SK-N-SH (cell line): ENCODE measurements at regions not wholly inside any gene's neighbourhood (a gene's known extent, or its start where the extent isn't known, plus 50 kb on each side); places are given as distances from the start of the nearest gene placed in this dataset.

ENCODE experiments used
- GATA2 ChIP-seq: sonication (generic); formaldehyde crosslinking; IDR thresholded peaks from 2 replicates; pipeline ENCODE4 v1.5.0; 2020; ENCODE audit warnings: mild to moderate bottlenecking, missing genetic modification reagents
- MXI1 ChIP-seq: IDR thresholded peaks from 2 replicates; pipeline ENCODE4 v1.6.1; 2012; ENCODE audit warnings: mild to moderate bottlenecking, low read depth, low read length, improper control_type of control experiment
- NRF1 ChIP-seq: IDR thresholded peaks from 2 replicates; pipeline ENCODE4 v1.6.1; 2012; ENCODE audit warnings: low read depth, mild to moderate bottlenecking, low read length
- POLR2AphosphoS5 ChIP-seq: IDR thresholded peaks from 2 replicates; pipeline ENCODE4 v1.6.1; 2012; ENCODE audit warnings: low read depth, low read length
- TF ChIP-seq, protein P1 (sequence below): IDR thresholded peaks from 2 replicates; pipeline ENCODE4 v1.6.1; 2012; ENCODE audit warnings: mild to moderate bottlenecking, low read depth, low read length, moderate library complexity
- TF ChIP-seq, protein P2 (sequence below): fragments of 200-600 bp; sonication (generic); IDR thresholded peaks from 2 replicates; pipeline ENCODE4 v1.6.1; 2017; ENCODE audit warnings: antibody characterized with exemption, mild to moderate bottlenecking, moderate library complexity

DNA sequence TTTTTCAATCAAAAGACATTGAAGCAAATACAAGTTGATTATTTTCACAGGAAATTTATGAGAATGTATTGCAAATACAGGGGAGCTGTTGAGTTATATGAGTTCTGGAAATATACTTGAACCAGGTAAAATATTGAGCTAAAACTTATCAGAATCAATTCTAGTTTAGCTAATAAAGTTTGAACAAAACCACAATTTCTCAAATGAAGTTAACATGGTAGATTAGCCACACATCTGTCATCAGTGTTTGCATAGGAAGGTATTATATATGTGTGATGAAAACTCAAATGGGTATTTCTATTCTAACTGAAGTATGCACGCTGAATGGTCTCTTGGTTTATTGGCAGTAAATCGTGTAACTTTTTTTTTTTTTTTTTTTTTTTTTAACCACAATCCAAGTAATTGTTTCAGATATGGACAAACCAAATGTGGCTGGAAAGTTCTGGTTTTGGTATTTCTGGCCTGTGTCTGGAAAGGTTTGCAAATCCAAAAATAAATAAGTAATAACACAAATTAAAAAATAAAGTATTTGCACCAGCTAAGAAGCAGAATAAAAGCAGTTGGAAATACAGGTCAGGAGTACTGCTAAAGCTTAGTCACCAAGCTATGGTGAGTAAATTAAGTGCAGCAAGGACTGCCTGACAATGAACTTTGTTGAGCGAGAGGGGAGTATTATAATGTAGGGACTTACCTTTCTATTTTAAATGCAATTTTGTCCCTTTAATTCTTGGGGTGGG, 479.1 kb upstream of the FANCL start:
- TF ChIP-seq, protein P1, sequence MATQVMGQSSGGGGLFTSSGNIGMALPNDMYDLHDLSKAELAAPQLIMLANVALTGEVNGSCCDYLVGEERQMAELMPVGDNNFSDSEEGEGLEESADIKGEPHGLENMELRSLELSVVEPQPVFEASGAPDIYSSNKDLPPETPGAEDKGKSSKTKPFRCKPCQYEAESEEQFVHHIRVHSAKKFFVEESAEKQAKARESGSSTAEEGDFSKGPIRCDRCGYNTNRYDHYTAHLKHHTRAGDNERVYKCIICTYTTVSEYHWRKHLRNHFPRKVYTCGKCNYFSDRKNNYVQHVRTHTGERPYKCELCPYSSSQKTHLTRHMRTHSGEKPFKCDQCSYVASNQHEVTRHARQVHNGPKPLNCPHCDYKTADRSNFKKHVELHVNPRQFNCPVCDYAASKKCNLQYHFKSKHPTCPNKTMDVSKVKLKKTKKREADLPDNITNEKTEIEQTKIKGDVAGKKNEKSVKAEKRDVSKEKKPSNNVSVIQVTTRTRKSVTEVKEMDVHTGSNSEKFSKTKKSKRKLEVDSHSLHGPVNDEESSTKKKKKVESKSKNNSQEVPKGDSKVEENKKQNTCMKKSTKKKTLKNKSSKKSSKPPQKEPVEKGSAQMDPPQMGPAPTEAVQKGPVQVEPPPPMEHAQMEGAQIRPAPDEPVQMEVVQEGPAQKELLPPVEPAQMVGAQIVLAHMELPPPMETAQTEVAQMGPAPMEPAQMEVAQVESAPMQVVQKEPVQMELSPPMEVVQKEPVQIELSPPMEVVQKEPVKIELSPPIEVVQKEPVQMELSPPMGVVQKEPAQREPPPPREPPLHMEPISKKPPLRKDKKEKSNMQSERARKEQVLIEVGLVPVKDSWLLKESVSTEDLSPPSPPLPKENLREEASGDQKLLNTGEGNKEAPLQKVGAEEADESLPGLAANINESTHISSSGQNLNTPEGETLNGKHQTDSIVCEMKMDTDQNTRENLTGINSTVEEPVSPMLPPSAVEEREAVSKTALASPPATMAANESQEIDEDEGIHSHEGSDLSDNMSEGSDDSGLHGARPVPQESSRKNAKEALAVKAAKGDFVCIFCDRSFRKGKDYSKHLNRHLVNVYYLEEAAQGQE = no peak
- TF ChIP-seq, protein P2, sequence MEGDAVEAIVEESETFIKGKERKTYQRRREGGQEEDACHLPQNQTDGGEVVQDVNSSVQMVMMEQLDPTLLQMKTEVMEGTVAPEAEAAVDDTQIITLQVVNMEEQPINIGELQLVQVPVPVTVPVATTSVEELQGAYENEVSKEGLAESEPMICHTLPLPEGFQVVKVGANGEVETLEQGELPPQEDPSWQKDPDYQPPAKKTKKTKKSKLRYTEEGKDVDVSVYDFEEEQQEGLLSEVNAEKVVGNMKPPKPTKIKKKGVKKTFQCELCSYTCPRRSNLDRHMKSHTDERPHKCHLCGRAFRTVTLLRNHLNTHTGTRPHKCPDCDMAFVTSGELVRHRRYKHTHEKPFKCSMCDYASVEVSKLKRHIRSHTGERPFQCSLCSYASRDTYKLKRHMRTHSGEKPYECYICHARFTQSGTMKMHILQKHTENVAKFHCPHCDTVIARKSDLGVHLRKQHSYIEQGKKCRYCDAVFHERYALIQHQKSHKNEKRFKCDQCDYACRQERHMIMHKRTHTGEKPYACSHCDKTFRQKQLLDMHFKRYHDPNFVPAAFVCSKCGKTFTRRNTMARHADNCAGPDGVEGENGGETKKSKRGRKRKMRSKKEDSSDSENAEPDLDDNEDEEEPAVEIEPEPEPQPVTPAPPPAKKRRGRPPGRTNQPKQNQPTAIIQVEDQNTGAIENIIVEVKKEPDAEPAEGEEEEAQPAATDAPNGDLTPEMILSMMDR = no peak
- TF ChIP-seq GATA2 (no peak), POLR2AphosphoS5 (no peak), NRF1 (no peak), MXI1 (no peak)
